Osteocyte (in vitro differentiated cells): ENCODE measurements at regions not wholly inside any gene's neighbourhood (a gene's known extent, or its start where the extent isn't known, plus 50 kb on each side); places are given as distances from the start of the nearest gene placed in this dataset.

ENCODE experiments used
- DNase-seq: peaks from one replicate; pipeline ENCODE4 v3.0.0; 2021; ENCODE audit warnings: mixed read lengths; ENCODE audit not compliant: unreplicated experiment; ENCODE audit errors: extremely low spot score
- H3K27ac Mint-ChIP-seq: one replicate; pipeline ENCODE4 v1.8.0; 2021; ENCODE audit warnings: mild to moderate bottlenecking, mixed read lengths; ENCODE audit not compliant: unreplicated experiment
- H3K27me3 Mint-ChIP-seq: one replicate; pipeline ENCODE4 v1.8.0; 2021; ENCODE audit warnings: mixed read lengths; ENCODE audit not compliant: unreplicated experiment
- H3K36me3 Mint-ChIP-seq: one replicate; pipeline ENCODE4 v1.8.0; 2021; ENCODE audit warnings: mixed read lengths; ENCODE audit not compliant: unreplicated experiment
- H3K4me1 Mint-ChIP-seq: one replicate; pipeline ENCODE4 v1.8.0; 2021; ENCODE audit warnings: mixed read lengths; ENCODE audit not compliant: unreplicated experiment
- H3K4me3 Mint-ChIP-seq: one replicate; pipeline ENCODE4 v1.8.0; 2021; ENCODE audit warnings: mild to moderate bottlenecking, moderate library complexity, mixed read lengths; ENCODE audit not compliant: unreplicated experiment
- H3K9me3 Mint-ChIP-seq: one replicate; pipeline ENCODE4 v1.8.0; 2021; ENCODE audit warnings: mixed read lengths; ENCODE audit not compliant: unreplicated experiment
- TF ChIP-seq, protein P1 (sequence below): fragments of 200-600 bp; sonication (generic); IDR thresholded peaks from 2 replicates; pipeline ENCODE4 v1.5.0; 2021; ENCODE audit warnings: antibody characterized with exemption, mild to moderate bottlenecking, moderate library complexity

DNA sequence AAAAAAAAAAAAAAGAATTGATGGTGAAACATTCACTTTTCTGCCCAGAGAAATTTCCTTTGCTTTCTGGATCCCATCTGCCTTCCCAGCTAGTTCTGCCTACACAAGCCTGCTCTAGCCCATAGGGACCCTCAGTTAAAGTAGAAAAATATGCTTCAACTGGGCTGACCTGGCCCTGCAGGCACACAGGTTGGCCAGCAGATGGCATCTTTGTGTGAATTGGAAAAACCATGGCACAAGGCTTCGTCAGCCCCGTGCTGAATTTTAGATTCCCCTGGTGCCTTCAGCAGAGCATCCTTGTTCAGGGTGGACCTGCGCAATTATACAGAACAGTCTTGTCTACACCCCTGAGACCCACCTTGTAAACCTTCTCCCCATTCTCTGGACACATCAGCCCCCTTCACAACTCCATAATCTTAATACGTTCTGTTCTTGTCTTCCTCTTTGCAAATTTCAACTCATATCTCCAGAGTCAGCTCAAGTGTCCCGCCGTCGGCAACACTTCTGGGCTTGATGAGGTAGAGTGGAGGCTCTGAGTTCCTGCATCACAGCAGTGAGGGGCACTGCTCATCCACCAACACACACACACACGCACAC is 114.5 kb downstream of the INSIG2 start:
- H3K4me3 Mint-ChIP-seq, result no peak overlapping the region
- no peaks in the 10 kb centered on the region for H3K36me3 Mint-ChIP-seq
- H3K9me3 Mint-ChIP-seq, result no peaks in the 10 kb centered on the region
- peaks cover 25% of the 10 kb centered on the region for H3K27me3 Mint-ChIP-seq
- H3K27ac Mint-ChIP-seq, result no peak overlapping the region
- DNase-seq, result no peak
- TF ChIP-seq, protein P1, sequence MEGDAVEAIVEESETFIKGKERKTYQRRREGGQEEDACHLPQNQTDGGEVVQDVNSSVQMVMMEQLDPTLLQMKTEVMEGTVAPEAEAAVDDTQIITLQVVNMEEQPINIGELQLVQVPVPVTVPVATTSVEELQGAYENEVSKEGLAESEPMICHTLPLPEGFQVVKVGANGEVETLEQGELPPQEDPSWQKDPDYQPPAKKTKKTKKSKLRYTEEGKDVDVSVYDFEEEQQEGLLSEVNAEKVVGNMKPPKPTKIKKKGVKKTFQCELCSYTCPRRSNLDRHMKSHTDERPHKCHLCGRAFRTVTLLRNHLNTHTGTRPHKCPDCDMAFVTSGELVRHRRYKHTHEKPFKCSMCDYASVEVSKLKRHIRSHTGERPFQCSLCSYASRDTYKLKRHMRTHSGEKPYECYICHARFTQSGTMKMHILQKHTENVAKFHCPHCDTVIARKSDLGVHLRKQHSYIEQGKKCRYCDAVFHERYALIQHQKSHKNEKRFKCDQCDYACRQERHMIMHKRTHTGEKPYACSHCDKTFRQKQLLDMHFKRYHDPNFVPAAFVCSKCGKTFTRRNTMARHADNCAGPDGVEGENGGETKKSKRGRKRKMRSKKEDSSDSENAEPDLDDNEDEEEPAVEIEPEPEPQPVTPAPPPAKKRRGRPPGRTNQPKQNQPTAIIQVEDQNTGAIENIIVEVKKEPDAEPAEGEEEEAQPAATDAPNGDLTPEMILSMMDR, result peak; percentile 73
- no peaks in the 10 kb centered on the region for H3K4me1 Mint-ChIP-seq

DNA sequence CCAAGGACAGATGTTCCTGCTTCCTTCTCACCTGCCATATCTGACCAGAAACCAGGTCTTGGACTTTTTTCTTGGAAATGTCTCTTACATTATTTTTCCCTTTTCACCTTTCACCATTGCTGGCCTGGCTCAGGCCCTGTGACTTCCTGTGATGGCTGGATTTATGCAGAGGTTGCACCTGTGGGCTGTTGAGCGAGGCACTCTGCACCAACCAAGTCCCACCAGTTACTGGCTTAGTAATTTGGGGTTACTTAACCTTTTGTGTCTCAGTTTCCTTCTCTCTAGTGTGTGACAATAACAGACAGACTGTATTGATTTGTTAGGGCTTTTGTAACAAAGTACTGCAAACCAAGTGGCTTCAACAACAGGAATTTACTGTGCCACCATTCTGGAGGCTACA is 110.0 kb downstream of the INSIG2 start:
- Mint-ChIP-seq H3K4me3 (no peak overlapping the region), H3K4me1 (no peaks in the 10 kb centered on the region), H3K27ac (no peak overlapping the region), H3K36me3 (no peaks in the 10 kb centered on the region), H3K27me3 (peaks cover 28% of the 10 kb centered on the region), H3K9me3 (no peaks in the 10 kb centered on the region)
- TF ChIP-seq, protein P1, result no peak
- no peak for DNase-seq

DNA sequence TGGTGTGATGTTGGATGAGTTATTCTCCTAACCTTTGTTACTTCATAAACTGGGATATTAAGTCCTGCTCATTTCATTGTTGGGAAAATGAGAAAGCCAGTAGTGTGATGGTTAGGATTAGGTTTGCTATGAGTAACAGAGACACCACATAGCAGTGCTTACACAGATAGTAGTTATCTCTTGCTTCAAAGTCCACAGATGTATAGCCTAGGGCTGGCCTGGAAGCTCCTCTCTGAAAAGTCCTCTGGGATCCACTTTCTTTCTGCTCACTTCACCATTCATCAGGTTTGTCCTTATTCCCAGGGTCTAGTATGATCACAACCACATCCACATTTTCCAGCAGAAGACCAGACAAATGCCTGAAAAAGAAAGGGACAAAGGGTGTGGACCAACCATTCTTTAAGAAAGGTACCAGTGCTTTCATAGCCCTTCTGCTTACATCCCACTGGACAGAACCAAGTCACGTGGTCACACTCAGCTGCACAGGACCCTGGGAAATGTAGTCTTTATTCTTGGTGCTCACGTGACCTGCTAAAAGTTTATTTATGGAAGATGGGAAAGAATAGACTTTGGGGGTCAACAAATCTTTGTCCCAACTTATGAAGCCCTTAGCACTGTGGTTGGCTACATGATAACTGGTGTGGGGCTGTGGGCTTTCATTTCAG is 108.9 kb downstream of the INSIG2 start:
- no peaks in the 10 kb centered on the region for H3K4me1 Mint-ChIP-seq
- TF ChIP-seq, protein P1, result no peak

DNA sequence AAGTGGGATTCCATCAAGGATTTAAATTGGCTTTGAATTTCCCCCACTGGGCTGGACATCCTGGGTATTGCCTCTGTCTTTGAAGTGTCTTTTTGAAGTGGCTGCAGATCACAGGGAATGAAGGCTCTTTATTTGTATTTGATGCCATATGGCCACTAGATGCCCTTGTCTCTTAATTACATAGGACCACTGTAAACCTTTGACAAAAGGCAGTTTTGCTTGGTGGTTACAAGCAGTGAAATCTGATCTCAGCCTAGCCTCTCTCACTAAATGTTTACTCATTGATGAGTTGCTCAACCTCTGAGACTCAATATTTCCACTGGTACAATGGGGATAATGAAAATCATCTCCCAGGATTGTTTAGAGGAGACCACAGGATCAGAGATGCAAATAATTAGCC is 102.2 kb downstream of the INSIG2 start:
- Mint-ChIP-seq H3K36me3 (no peaks in the 10 kb centered on the region), H3K27ac (no peak overlapping the region), H3K4me1 (peaks cover 8% of the 10 kb centered on the region), H3K4me3 (no peak overlapping the region), H3K27me3 (peaks cover 23% of the 10 kb centered on the region), H3K9me3 (no peaks in the 10 kb centered on the region)
- TF ChIP-seq, protein P1, result no peak
- DNase-seq, result no peak

More for the DNA sequence above, 108.9 kb downstream of the INSIG2 start:
- Mint-ChIP-seq H3K4me3 (no peak overlapping the region), H3K27ac (no peak overlapping the region), H3K27me3 (peaks cover 27% of the 10 kb centered on the region), H3K9me3 (no peaks in the 10 kb centered on the region), H3K36me3 (no peaks in the 10 kb centered on the region)
- no peak for DNase-seq

DNA sequence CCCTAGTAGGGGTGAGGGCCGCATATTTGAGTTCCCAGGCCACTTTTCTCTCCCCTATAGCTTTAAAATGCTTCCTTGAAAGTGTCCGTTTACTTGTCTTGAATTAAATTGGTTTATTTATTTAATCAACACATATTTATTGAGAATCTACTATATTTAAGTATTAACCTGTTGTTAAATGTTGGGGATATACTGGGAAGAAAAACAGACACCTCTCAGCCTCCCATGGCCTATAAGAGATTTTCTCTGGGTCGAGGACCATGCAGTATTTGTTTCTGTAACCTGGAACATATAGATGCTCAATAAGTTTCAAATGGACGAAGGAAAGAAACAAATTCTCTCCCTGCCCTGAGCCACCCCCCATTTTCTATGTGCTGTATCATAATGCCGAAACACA is 98.6 kb downstream of the INSIG2 start:
- H3K4me3 Mint-ChIP-seq, result peak overlapping the region; percentile 93
- H3K4me1 Mint-ChIP-seq, result peaks cover 12% of the 10 kb centered on the region
- H3K27ac Mint-ChIP-seq, result peak overlapping the region; percentile 91
- no peaks in the 10 kb centered on the region for H3K36me3 Mint-ChIP-seq
- peaks cover 21% of the 10 kb centered on the region for H3K27me3 Mint-ChIP-seq
- no peaks in the 10 kb centered on the region for H3K9me3 Mint-ChIP-seq
- TF ChIP-seq, protein P1, result no peak
- DNase-seq, result no peak
